ENCODE measurements at regions not wholly inside any gene's neighbourhood (a gene's known extent, or its start where the extent isn't known, plus 50 kb on each side); places are given as distances from the start of the nearest gene placed in this dataset.

DNA sequence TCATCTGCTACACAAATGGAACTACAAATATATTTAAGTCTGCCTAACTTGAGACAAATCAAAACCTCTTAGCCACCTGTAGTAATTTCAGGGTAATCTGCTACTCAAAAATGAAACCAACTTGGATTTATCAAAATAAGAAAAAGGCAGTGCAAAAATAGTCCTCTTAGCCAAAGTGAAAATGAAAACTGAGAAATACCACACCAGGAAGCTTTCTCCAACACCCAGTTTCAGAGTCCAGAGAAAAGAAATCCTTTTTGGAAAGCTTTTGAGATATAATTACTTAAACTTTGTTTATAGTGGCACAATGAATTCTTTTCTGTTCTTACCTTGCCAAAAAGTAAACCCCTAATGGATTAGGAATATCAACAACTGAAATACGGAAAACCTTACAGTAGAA is 990.4 kb downstream of the EFNA5 start:
- H2AK5ac ChIP-seq (ENCODE audit: low read length): no peak overlapping the region
- no peak overlapping the region for H3K18ac ChIP-seq (ENCODE audit: low read length)
- H3K79me2 ChIP-seq (ENCODE audit: control insufficient read depth, insufficient read depth, low read length): no peaks in the 10 kb centered on the region
- DNase-seq: no peak
- no peaks in the 10 kb centered on the region for H3K36me3 ChIP-seq (ENCODE audit: control insufficient read depth, insufficient read depth, low read length)
- no peak overlapping the region for H3K4me3 ChIP-seq (ENCODE audit: low read length)
- no peak overlapping the region for H3K9ac ChIP-seq (ENCODE audit: low read length)
- no peak overlapping the region for H3K4ac ChIP-seq (ENCODE audit: low read depth, low read length)
- no peak overlapping the region for H4K8ac ChIP-seq (ENCODE audit: low read depth, low read length)
- no peak overlapping the region for H4K5ac ChIP-seq (ENCODE audit: low read length)
- H3K79me1 ChIP-seq (ENCODE audit: low read length): no peaks in the 10 kb centered on the region
- H3K27me3 ChIP-seq (ENCODE audit: insufficient read depth, low read length, poor library complexity): no peaks in the 10 kb centered on the region
- H3K23ac ChIP-seq (ENCODE audit: low read length): no peak overlapping the region
- no peak overlapping the region for H3K27ac ChIP-seq (ENCODE audit: low read depth, low read length)
- H2BK5ac ChIP-seq (ENCODE audit: low read length): no peak overlapping the region
- no peak overlapping the region for H3K4me2 ChIP-seq (ENCODE audit: low read length)
- no peak overlapping the region for H2BK120ac ChIP-seq (ENCODE audit: low read depth, low read length)
- H3K56ac ChIP-seq (ENCODE audit: low read length): no peak overlapping the region
- H2BK15ac ChIP-seq (replicated peaks; ENCODE audit: low read depth): no peak overlapping the region
- no CpG with 5 or more reads among the region's 1 CpG for WGBS (ENCODE audit: extremely low coverage, insufficient coverage, low lambda C conversion rate)
- no peaks in the 10 kb centered on the region for H3K4me1 ChIP-seq (ENCODE audit: control insufficient read depth, low read depth, low read length)

GRCh38 chr5:106677057-106677456 is 993.7 kb downstream of the EFNA5 start:
- Histone ChIP-seq H4K8ac (ENCODE audit: low read depth, low read length) (no peak overlapping the region), H3K27me3 (ENCODE audit: insufficient read depth, low read length, poor library complexity) (no peaks in the 10 kb centered on the region), H2BK15ac (replicated peaks; ENCODE audit: low read depth) (no peak overlapping the region), H3K4me2 (ENCODE audit: low read length) (no peak overlapping the region), H3K79me2 (ENCODE audit: control insufficient read depth, insufficient read depth, low read length) (no peaks in the 10 kb centered on the region), H3K9ac (ENCODE audit: low read length) (no peak overlapping the region), H3K79me1 (ENCODE audit: low read length) (no peaks in the 10 kb centered on the region), H3K27ac (ENCODE audit: low read depth, low read length) (no peak overlapping the region), H3K18ac (ENCODE audit: low read length) (no peak overlapping the region), H4K5ac (ENCODE audit: low read length) (no peak overlapping the region), H2BK120ac (ENCODE audit: low read depth, low read length) (no peak overlapping the region), H3K23ac (ENCODE audit: low read length) (no peak overlapping the region), H2BK5ac (ENCODE audit: low read length) (no peak overlapping the region), H3K4ac (ENCODE audit: low read depth, low read length) (no peak overlapping the region), H3K36me3 (ENCODE audit: control insufficient read depth, insufficient read depth, low read length) (no peaks in the 10 kb centered on the region), H3K4me3 (ENCODE audit: low read length) (no peak overlapping the region), H3K4me1 (ENCODE audit: control insufficient read depth, low read depth, low read length) (no peaks in the 10 kb centered on the region), H2AK5ac (ENCODE audit: low read length) (no peak overlapping the region), H3K56ac (ENCODE audit: low read length) (no peak overlapping the region)
- no peak for DNase-seq
- no CpG with 5 or more reads among the region's 1 CpG for WGBS (ENCODE audit: extremely low coverage, insufficient coverage, low lambda C conversion rate)

- Histone ChIP-seq H4K8ac (ENCODE audit: low read depth, low read length) (no peak overlapping the region), H3K4me3 (ENCODE audit: low read length) (no peak overlapping the region), H3K36me3 (ENCODE audit: control insufficient read depth, insufficient read depth, low read length) (no peaks in the 10 kb centered on the region), H3K4me1 (ENCODE audit: control insufficient read depth, low read depth, low read length) (no peaks in the 10 kb centered on the region), H2BK120ac (ENCODE audit: low read depth, low read length) (no peak overlapping the region), H3K9ac (ENCODE audit: low read length) (no peak overlapping the region), H3K56ac (ENCODE audit: low read length) (no peak overlapping the region), H3K23ac (ENCODE audit: low read length) (no peak overlapping the region), H2AK5ac (ENCODE audit: low read length) (no peak overlapping the region), H3K4ac (ENCODE audit: low read depth, low read length) (no peak overlapping the region), H2BK15ac (replicated peaks; ENCODE audit: low read depth) (no peak overlapping the region), H3K27ac (ENCODE audit: low read depth, low read length) (no peak overlapping the region), H3K79me2 (ENCODE audit: control insufficient read depth, insufficient read depth, low read length) (no peaks in the 10 kb centered on the region), H3K18ac (ENCODE audit: low read length) (no peak overlapping the region), H2BK5ac (ENCODE audit: low read length) (no peak overlapping the region), H3K4me2 (ENCODE audit: low read length) (no peak overlapping the region), H3K79me1 (ENCODE audit: low read length) (no peaks in the 10 kb centered on the region), H4K5ac (ENCODE audit: low read length) (no peak overlapping the region), H3K27me3 (ENCODE audit: insufficient read depth, low read length, poor library complexity) (no peaks in the 10 kb centered on the region)
- no CpG with 5 or more reads among the region's 1 CpG for whole genome bisulfite sequencing (ENCODE audit: extremely low coverage, insufficient coverage, low lambda C conversion rate)
- DNase-seq: no peak
Measured at GRCh38 chr5:106675687-106676086, 995.0 kb downstream of the EFNA5 start.

DNA sequence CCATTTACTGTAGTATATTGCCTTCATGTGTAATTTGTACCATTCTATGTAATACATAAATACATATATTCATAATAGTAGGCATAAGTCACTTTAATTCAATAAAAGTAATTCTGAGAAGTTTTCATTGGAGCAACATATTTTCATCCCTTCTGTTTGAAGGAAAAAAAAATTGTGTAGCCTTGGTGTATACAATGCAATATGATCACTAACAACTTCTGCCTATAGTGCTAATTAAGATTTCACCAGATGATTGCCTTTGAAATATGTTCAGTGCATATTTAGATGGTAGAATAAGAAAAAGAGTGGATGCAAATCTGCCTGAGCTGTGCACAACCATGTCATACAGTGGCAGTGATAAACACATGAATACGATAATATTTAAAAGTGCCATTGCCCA is 996.8 kb downstream of the EFNA5 start:
- Histone ChIP-seq H3K79me1 (ENCODE audit: low read length) (no peaks in the 10 kb centered on the region), H3K36me3 (ENCODE audit: control insufficient read depth, insufficient read depth, low read length) (no peaks in the 10 kb centered on the region), H3K4ac (ENCODE audit: low read depth, low read length) (no peak overlapping the region), H2BK5ac (ENCODE audit: low read length) (no peak overlapping the region), H3K4me3 (ENCODE audit: low read length) (no peak overlapping the region), H3K18ac (ENCODE audit: low read length) (no peak overlapping the region), H3K27me3 (ENCODE audit: insufficient read depth, low read length, poor library complexity) (no peaks in the 10 kb centered on the region), H4K8ac (ENCODE audit: low read depth, low read length) (no peak overlapping the region), H3K9ac (ENCODE audit: low read length) (no peak overlapping the region), H3K4me2 (ENCODE audit: low read length) (no peak overlapping the region), H2AK5ac (ENCODE audit: low read length) (no peak overlapping the region), H3K4me1 (ENCODE audit: control insufficient read depth, low read depth, low read length) (no peaks in the 10 kb centered on the region), H4K5ac (ENCODE audit: low read length) (no peak overlapping the region), H3K23ac (ENCODE audit: low read length) (no peak overlapping the region), H2BK15ac (replicated peaks; ENCODE audit: low read depth) (no peak overlapping the region), H3K79me2 (ENCODE audit: control insufficient read depth, insufficient read depth, low read length) (no peaks in the 10 kb centered on the region), H2BK120ac (ENCODE audit: low read depth, low read length) (no peak overlapping the region), H3K27ac (ENCODE audit: low read depth, low read length) (no peak overlapping the region), H3K56ac (ENCODE audit: low read length) (no peak overlapping the region)
- no peak for DNase-seq
- WGBS (ENCODE audit: extremely low coverage, insufficient coverage, low lambda C conversion rate): no CpG with 5 or more reads among the region's 1 CpG

DNA sequence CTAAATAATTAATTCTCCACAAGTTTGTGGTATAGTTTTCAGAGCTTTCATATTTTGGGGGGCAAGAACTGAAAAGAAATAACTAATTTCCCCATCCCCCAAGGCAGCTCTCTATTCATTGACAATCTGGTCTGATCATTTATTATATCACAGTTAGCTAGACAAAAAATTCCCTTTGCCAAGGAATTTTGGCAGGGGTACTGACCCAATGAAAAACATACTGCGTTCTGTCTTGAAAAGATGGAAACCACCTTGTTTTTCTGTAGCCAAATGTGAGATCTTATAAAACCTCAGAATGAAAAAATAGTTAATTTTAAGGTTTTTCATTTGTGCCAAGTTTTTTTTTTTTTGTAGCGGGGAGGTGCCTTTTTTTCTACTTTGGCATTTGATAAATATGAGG is 1008.9 kb downstream of the EFNA5 start:
- no peak for DNase-seq
- no peak overlapping the region for H4K5ac ChIP-seq (ENCODE audit: low read length)
- H3K4ac ChIP-seq (ENCODE audit: low read depth, low read length): no peak overlapping the region
- no peaks in the 10 kb centered on the region for H3K27me3 ChIP-seq (ENCODE audit: insufficient read depth, low read length, poor library complexity)
- no peak overlapping the region for H3K9ac ChIP-seq (ENCODE audit: low read length)
- H3K18ac ChIP-seq (ENCODE audit: low read length): no peak overlapping the region
- H2BK120ac ChIP-seq (ENCODE audit: low read depth, low read length): no peak overlapping the region
- no peaks in the 10 kb centered on the region for H3K36me3 ChIP-seq (ENCODE audit: control insufficient read depth, insufficient read depth, low read length)
- H3K79me2 ChIP-seq (ENCODE audit: control insufficient read depth, insufficient read depth, low read length): no peaks in the 10 kb centered on the region
- no peak overlapping the region for H3K4me2 ChIP-seq (ENCODE audit: low read length)
- no CpG with 5 or more reads among the region's 2 CpGs for WGBS (ENCODE audit: extremely low coverage, insufficient coverage, low lambda C conversion rate)
- no peak overlapping the region for H3K4me3 ChIP-seq (ENCODE audit: low read length)
- no peak overlapping the region for H2BK5ac ChIP-seq (ENCODE audit: low read length)
- no peak overlapping the region for H3K56ac ChIP-seq (ENCODE audit: low read length)
- no peak overlapping the region for H2BK15ac ChIP-seq (replicated peaks; ENCODE audit: low read depth)
- H2AK5ac ChIP-seq (ENCODE audit: low read length): no peak overlapping the region
- no peak overlapping the region for H3K27ac ChIP-seq (ENCODE audit: low read depth, low read length)
- H3K4me1 ChIP-seq (ENCODE audit: control insufficient read depth, low read depth, low read length): no peaks in the 10 kb centered on the region
- H3K79me1 ChIP-seq (ENCODE audit: low read length): no peaks in the 10 kb centered on the region
- no peak overlapping the region for H4K8ac ChIP-seq (ENCODE audit: low read depth, low read length)
- no peak overlapping the region for H3K23ac ChIP-seq (ENCODE audit: low read length)

DNA sequence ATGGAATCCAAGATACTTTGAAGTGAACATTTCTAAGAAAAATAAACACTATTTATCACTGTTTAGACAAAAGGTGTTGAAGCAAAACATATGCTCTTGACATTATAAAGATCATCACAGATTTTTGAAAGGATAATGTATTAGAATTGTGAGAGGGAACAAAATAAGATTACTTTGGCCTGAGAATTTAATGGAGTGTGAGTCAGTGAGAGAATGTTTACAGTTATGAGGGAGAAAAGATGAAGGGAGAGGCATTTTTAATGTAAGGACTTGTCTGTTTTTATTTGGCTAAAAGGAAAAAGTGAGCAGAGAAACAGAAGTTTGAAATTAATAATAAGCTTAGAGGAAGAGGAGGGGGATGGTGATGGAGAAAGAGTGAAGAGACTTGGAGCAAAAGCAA is 1010.1 kb downstream of the EFNA5 start:
- H3K18ac ChIP-seq (ENCODE audit: low read length): no peak overlapping the region
- no peak for DNase-seq
- H3K36me3 ChIP-seq (ENCODE audit: control insufficient read depth, insufficient read depth, low read length): no peaks in the 10 kb centered on the region
- no peaks in the 10 kb centered on the region for H3K79me1 ChIP-seq (ENCODE audit: low read length)
- H3K9ac ChIP-seq (ENCODE audit: low read length): no peak overlapping the region
- H3K27ac ChIP-seq (ENCODE audit: low read depth, low read length): no peak overlapping the region
- H2AK5ac ChIP-seq (ENCODE audit: low read length): no peak overlapping the region
- H2BK120ac ChIP-seq (ENCODE audit: low read depth, low read length): no peak overlapping the region
- no peak overlapping the region for H3K4ac ChIP-seq (ENCODE audit: low read depth, low read length)
- H3K27me3 ChIP-seq (ENCODE audit: insufficient read depth, low read length, poor library complexity): no peaks in the 10 kb centered on the region
- H4K5ac ChIP-seq (ENCODE audit: low read length): no peak overlapping the region
- H3K4me3 ChIP-seq (ENCODE audit: low read length): no peak overlapping the region
- H2BK15ac ChIP-seq (replicated peaks; ENCODE audit: low read depth): no peak overlapping the region
- no peak overlapping the region for H3K4me2 ChIP-seq (ENCODE audit: low read length)
- no peak overlapping the region for H3K56ac ChIP-seq (ENCODE audit: low read length)
- H3K79me2 ChIP-seq (ENCODE audit: control insufficient read depth, insufficient read depth, low read length): no peaks in the 10 kb centered on the region
- H3K4me1 ChIP-seq (ENCODE audit: control insufficient read depth, low read depth, low read length): no peaks in the 10 kb centered on the region
- H4K8ac ChIP-seq (ENCODE audit: low read depth, low read length): no peak overlapping the region
- no peak overlapping the region for H3K23ac ChIP-seq (ENCODE audit: low read length)
- H2BK5ac ChIP-seq (ENCODE audit: low read length): no peak overlapping the region
